ENCODE measurements at regions not wholly inside any gene's neighbourhood (a gene's known extent, or its start where the extent isn't known, plus 50 kb on each side); places are given as distances from the start of the nearest gene placed in this dataset.

DNA sequence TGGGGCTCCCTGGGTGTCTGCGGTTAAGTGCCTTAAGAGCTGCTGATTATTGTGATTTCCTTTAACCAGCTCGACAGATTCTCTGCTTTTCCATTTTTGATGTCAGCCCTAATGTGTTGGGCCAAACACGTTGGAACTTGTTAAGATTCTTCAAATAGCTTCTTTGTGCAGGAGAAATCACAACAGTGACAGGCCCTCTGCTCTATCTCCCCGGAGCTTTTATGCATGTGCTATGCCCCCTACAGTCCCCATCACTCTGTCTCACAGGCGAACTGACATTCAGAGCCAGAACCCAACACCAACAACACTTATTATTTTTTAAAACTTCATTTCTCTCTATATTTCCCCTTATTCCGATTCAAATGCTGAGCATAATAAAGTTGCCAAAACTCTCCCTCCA is 371.7 kb upstream of the CELF4 start:
- H3K9me2 ChIP-seq (ENCODE audit: low read depth, low read length), result no peaks in the 10 kb centered on the region
- H3K9me3 ChIP-seq (ENCODE audit: low read length), result no peaks in the 10 kb centered on the region
- H3K4me2 ChIP-seq (ENCODE audit: low read length), result no peak overlapping the region
- H3K27me3 ChIP-seq (ENCODE audit: insufficient read depth, low read length), result no peaks in the 10 kb centered on the region
- no peaks in the 10 kb centered on the region for H4K20me1 ChIP-seq (ENCODE audit: insufficient read depth, low read length)
- no peaks in the 10 kb centered on the region for H3F3A ChIP-seq (ENCODE audit: insufficient read depth, low read length)
- no peaks in the 10 kb centered on the region for H3K36me3 ChIP-seq (ENCODE audit: insufficient read depth, low read length)
- H3K27ac ChIP-seq (ENCODE audit: low read depth, low read length, poor library complexity, severe bottlenecking), result no peak overlapping the region
- H2AFZ ChIP-seq (ENCODE audit: low read length), result no peak overlapping the region
- no peaks in the 10 kb centered on the region for H3K79me2 ChIP-seq (ENCODE audit: insufficient read depth, low read length)
- no peak overlapping the region for H3K4me3 ChIP-seq (ENCODE audit: low read depth, low read length, poor library complexity, severe bottlenecking)
- TF ChIP-seq, protein P1, sequence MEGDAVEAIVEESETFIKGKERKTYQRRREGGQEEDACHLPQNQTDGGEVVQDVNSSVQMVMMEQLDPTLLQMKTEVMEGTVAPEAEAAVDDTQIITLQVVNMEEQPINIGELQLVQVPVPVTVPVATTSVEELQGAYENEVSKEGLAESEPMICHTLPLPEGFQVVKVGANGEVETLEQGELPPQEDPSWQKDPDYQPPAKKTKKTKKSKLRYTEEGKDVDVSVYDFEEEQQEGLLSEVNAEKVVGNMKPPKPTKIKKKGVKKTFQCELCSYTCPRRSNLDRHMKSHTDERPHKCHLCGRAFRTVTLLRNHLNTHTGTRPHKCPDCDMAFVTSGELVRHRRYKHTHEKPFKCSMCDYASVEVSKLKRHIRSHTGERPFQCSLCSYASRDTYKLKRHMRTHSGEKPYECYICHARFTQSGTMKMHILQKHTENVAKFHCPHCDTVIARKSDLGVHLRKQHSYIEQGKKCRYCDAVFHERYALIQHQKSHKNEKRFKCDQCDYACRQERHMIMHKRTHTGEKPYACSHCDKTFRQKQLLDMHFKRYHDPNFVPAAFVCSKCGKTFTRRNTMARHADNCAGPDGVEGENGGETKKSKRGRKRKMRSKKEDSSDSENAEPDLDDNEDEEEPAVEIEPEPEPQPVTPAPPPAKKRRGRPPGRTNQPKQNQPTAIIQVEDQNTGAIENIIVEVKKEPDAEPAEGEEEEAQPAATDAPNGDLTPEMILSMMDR (IDR thresholded peaks at IDR 0.05; ENCODE audit: low read length), result no peak
- TF ChIP-seq EZH2 (IDR thresholded peaks at IDR 0.05; ENCODE audit: borderline replicate concordance, low read length), result no peak
- H3K4me1 ChIP-seq (ENCODE audit: insufficient read depth, low read length, severe bottlenecking), result no peaks in the 10 kb centered on the region
- no peak overlapping the region for H3K9ac ChIP-seq (ENCODE audit: low read length)

- no peaks in the 10 kb centered on the region for H3K27me3 ChIP-seq (ENCODE audit: insufficient read depth, low read length)
- no peak overlapping the region for H3K27ac ChIP-seq (ENCODE audit: low read depth, low read length, poor library complexity, severe bottlenecking)
- no peak overlapping the region for H3K4me2 ChIP-seq (ENCODE audit: low read length)
- H3K79me2 ChIP-seq (ENCODE audit: insufficient read depth, low read length), result no peaks in the 10 kb centered on the region
- no peaks in the 10 kb centered on the region for H3F3A ChIP-seq (ENCODE audit: insufficient read depth, low read length)
- TF ChIP-seq, protein P1 (IDR thresholded peaks at IDR 0.05; ENCODE audit: low read length), result no peak
- no peak for TF ChIP-seq EZH2 (IDR thresholded peaks at IDR 0.05; ENCODE audit: borderline replicate concordance, low read length)
- H3K9me2 ChIP-seq (ENCODE audit: low read depth, low read length), result no peaks in the 10 kb centered on the region
- H3K9me3 ChIP-seq (ENCODE audit: low read length), result no peaks in the 10 kb centered on the region
- H3K4me3 ChIP-seq (ENCODE audit: low read depth, low read length, poor library complexity, severe bottlenecking), result no peak overlapping the region
- H2AFZ ChIP-seq (ENCODE audit: low read length), result no peak overlapping the region
- H3K9ac ChIP-seq (ENCODE audit: low read length), result no peak overlapping the region
- H4K20me1 ChIP-seq (ENCODE audit: insufficient read depth, low read length), result no peaks in the 10 kb centered on the region
- H3K4me1 ChIP-seq (ENCODE audit: insufficient read depth, low read length, severe bottlenecking), result no peaks in the 10 kb centered on the region
- H3K36me3 ChIP-seq (ENCODE audit: insufficient read depth, low read length), result no peaks in the 10 kb centered on the region
Observed at GRCh38 chr18:37935086-37935485, 369.5 kb upstream of the CELF4 start.

DNA sequence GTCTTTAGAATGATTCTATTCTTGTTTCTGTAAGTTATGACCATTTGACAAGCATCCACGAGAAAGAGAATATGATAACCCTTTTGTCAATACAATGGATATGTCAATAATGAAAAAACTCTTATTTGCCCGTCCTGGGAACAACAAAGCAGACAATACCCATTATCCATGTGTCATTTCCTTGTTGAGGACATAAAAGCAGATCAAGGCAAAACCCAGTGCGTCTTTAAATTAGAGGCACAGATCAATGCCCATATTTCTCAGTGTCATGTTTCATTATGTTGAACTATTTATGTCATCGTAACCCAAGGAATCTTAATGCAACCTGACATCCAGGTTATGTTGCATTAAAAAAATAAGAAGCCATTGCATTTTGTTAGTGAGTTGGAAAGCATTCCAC is 365.0 kb upstream of the CELF4 start:
- no peaks in the 10 kb centered on the region for H3K4me1 ChIP-seq (ENCODE audit: insufficient read depth, low read length, severe bottlenecking)
- no peak for TF ChIP-seq EZH2 (IDR thresholded peaks at IDR 0.05; ENCODE audit: borderline replicate concordance, low read length)
- TF ChIP-seq, protein P1 (IDR thresholded peaks at IDR 0.05; ENCODE audit: low read length), result no peak

More for the DNA sequence above, 365.0 kb upstream of the CELF4 start:
- no peaks in the 10 kb centered on the region for H3K9me2 ChIP-seq (ENCODE audit: low read depth, low read length)
- no peak overlapping the region for H3K27ac ChIP-seq (ENCODE audit: low read depth, low read length, poor library complexity, severe bottlenecking)
- no peaks in the 10 kb centered on the region for H3K9me3 ChIP-seq (ENCODE audit: low read length)
- H3K36me3 ChIP-seq (ENCODE audit: insufficient read depth, low read length), result no peaks in the 10 kb centered on the region
- no peaks in the 10 kb centered on the region for H4K20me1 ChIP-seq (ENCODE audit: insufficient read depth, low read length)
- H3K9ac ChIP-seq (ENCODE audit: low read length), result no peak overlapping the region
- no peaks in the 10 kb centered on the region for H3K79me2 ChIP-seq (ENCODE audit: insufficient read depth, low read length)
- H3K4me2 ChIP-seq (ENCODE audit: low read length), result no peak overlapping the region
- no peaks in the 10 kb centered on the region for H3K27me3 ChIP-seq (ENCODE audit: insufficient read depth, low read length)
- no peak overlapping the region for H2AFZ ChIP-seq (ENCODE audit: low read length)
- no peak overlapping the region for H3K4me3 ChIP-seq (ENCODE audit: low read depth, low read length, poor library complexity, severe bottlenecking)
- H3F3A ChIP-seq (ENCODE audit: insufficient read depth, low read length), result no peaks in the 10 kb centered on the region
